Aorta (tissue), 5 donors: ENCODE measurements at regions not wholly inside any gene's neighbourhood (a gene's known extent, or its start where the extent isn't known, plus 50 kb on each side); places are given as distances from the start of the nearest gene placed in this dataset.

Source experiments
- ATAC-seq: fragments of 200-7000 bp; cut with Tn5 transposase; one replicate; pipeline ENCODE4 v1.9.1; 2022; ENCODE audit warnings: moderate library complexity; ENCODE audit not compliant: low FRiP score
- DNase-seq, 2 donors: peaks; one replicate each; pipeline ENCODE4 v3.0.0-alpha.2; 2020
- H3K27ac ChIP-seq, 2 donors: one replicate each; pipeline ENCODE4 v1.5.1; 2013; ENCODE audit warnings: low read length in 2 of 2, mild to moderate bottlenecking in 2 of 2, moderate library complexity in 2 of 2, control low read depth in 1 of 2, inconsistent platforms in 1 of 2, low read depth in 1 of 2
- H3K27me3 ChIP-seq, 2 donors: one replicate each; pipeline ENCODE4 v1.6.1; 2013; ENCODE audit warnings: control low read depth in 1 of 2, low read length in 1 of 2, mild to moderate bottlenecking in 1 of 2, moderate library complexity in 1 of 2; ENCODE audit not compliant: insufficient read depth in 2 of 2, control insufficient read depth in 1 of 2
- H3K36me3 ChIP-seq, 2 donors: one replicate each; pipeline ENCODE4 v1.6.1; 2013; ENCODE audit warnings: control low read depth in 1 of 2, low read length in 1 of 2, mild to moderate bottlenecking in 1 of 2; ENCODE audit not compliant: insufficient read depth in 2 of 2, control insufficient read depth in 1 of 2
- H3K4me1 ChIP-seq, 2 donors: one replicate each; pipeline ENCODE4 v1.6.1; 2013; ENCODE audit warnings: low read length in 2 of 2, control low read depth in 1 of 2, mild to moderate bottlenecking in 1 of 2, moderate library complexity in 1 of 2; ENCODE audit not compliant: insufficient read depth in 2 of 2, control insufficient read depth in 1 of 2
- H3K4me3 ChIP-seq, 2 donors: one replicate each; pipeline ENCODE4 v1.5.1; 2013; ENCODE audit warnings: low read length in 2 of 2, control low read depth in 1 of 2, mild to moderate bottlenecking in 1 of 2
- H3K9me3 ChIP-seq: one replicate; pipeline ENCODE4 v1.6.1; 2013; ENCODE audit warnings: mild to moderate bottlenecking, low read length; ENCODE audit not compliant: control insufficient read depth
- WGBS, 2 donors: extraction: QIAGEN DNeasy Blood & Tissue Kit; methylation state at CpG; one replicate each; pipeline ENCODE4 v1.1.7; 2013; 5-methylcytosine and 5-hydroxymethylcytosine counted together
- intact Hi-C, 2 donors: fragments of 100-400 bp; cut with DNase I; formaldehyde crosslinking; loops; one replicate each; pipeline versions ENCODE4 v1.14.2 to v1.15.0; 2022
- donor health status: healthy with polysubstance abuse.
- donor health status: Bipolar disorder and iron deficiency.
- donor health status: DM: no; HTN: no; CAD: no.
- donor health status: DM: no; HTN: no; CAD: no.
- donor health status: DM: yes; HTN: yes; CAD: no.

- Histone ChIP-seq H3K36me3 (no peaks in the 10 kb centered on the region), H3K4me3 (no peak overlapping the region), H3K9me3 (no peaks in the 10 kb centered on the region), H3K27ac (no peak overlapping the region), H3K27me3 (no peaks in the 10 kb centered on the region), H3K4me1 (no peaks in the 10 kb centered on the region)
- intact Hi-C loops: no loop called here
- ATAC-seq (no peak), DNase-seq (no peak)
Observed at GRCh38 chr1:187167555-187167954, 338.8 kb downstream of the PLA2G4A start.

GRCh38 chr1:187168297-187168696 is 339.5 kb downstream of the PLA2G4A start:
- 42 to 66% methylated on average over 2 of the region's 2 CpGs for WGBS, 2 donors
- Histone ChIP-seq H3K4me3 (no peak overlapping the region), H3K27me3 (no peaks in the 10 kb centered on the region), H3K4me1 (no peaks in the 10 kb centered on the region), H3K27ac (no peak overlapping the region), H3K9me3 (no peaks in the 10 kb centered on the region), H3K36me3 (no peaks in the 10 kb centered on the region)
- intact Hi-C loops: no loop called here
- DNase-seq: no peak
- ATAC-seq: no peak

DNA sequence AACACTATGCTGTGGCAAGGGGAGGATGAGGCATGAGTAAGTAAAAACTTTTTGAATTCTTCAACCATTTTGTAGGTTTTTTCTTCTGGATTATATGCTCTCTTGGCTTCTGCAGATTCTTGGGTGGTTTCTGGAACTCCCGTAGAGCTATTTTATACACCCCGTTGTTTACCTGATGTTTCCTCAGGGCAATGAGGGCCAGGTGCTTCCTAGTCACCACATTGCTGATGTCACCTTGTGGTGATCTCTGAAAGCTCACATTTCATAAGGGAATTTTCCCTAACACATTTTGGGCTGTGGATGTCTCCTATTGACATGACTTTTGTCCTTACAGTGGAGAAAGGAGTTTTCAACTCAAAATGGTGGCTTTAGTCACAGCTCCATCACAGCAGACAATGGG is 356.6 kb downstream of the PLA2G4A start:
- no peaks in the 10 kb centered on the region for H3K9me3 ChIP-seq
- H3K4me1 ChIP-seq: no peaks in the 10 kb centered on the region
- DNase-seq: no peak
- no peaks in the 10 kb centered on the region for H3K27me3 ChIP-seq
- H3K36me3 ChIP-seq: no peaks in the 10 kb centered on the region
- intact Hi-C loops: no loop called here
- H3K27ac ChIP-seq: no peak overlapping the region
- H3K4me3 ChIP-seq: no peak overlapping the region
- no peak for ATAC-seq
- WGBS, 2 donors: 87 to 92% methylated on average over 2 of the region's 2 CpGs

GRCh38 chr1:187197685-187198084 is 368.9 kb downstream of the PLA2G4A start:
- Histone ChIP-seq H3K4me1 (no peaks in the 10 kb centered on the region), H3K36me3 (no peaks in the 10 kb centered on the region), H3K9me3 (peaks cover 1% of the 10 kb centered on the region), H3K27ac (no peak overlapping the region), H3K4me3 (no peak overlapping the region), H3K27me3 (no peaks in the 10 kb centered on the region)
- no peak for ATAC-seq
- DNase-seq: no peak
- intact Hi-C loops: no loop called here

DNA sequence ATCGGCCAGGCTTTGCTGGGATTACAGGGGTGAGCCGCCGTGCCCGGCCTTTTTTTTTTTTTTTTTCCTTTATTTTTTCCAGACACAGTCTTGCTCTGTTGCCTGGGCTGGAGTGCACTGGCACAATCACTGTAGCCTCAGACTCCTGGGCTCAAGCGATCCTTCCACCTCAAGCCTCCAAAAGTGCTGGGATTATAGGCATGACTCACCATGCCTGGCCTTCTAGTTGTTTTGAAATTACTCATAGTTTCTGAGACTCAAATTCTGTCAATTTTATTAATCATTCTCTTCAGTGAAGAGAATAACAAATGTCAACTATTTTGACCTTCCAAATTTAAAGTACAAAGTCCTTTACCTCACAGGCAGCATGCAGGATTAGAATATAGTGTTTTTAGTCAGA is 374.5 kb downstream of the PLA2G4A start:
- no peaks in the 10 kb centered on the region for H3K27me3 ChIP-seq
- ATAC-seq: no peak
- 76 to 78% methylated on average over 5 of the region's 5 CpGs for WGBS, 2 donors
- peaks cover 1% of the 10 kb centered on the region for H3K9me3 ChIP-seq
- H3K4me3 ChIP-seq: no peak overlapping the region
- no peaks in the 10 kb centered on the region for H3K36me3 ChIP-seq
- no peak overlapping the region for H3K27ac ChIP-seq
- intact Hi-C loops: no loop called here
- no peak for DNase-seq
- no peaks in the 10 kb centered on the region for H3K4me1 ChIP-seq

GRCh38 chr1:187212377-187212776 is 383.6 kb downstream of the PLA2G4A start:
- Histone ChIP-seq H3K4me1 (no peaks in the 10 kb centered on the region), H3K4me3 (no peak overlapping the region), H3K27ac (no peak overlapping the region), H3K36me3 (no peaks in the 10 kb centered on the region), H3K9me3 (no peaks in the 10 kb centered on the region), H3K27me3 (no peaks in the 10 kb centered on the region)
- intact Hi-C loops: no loop called here
- DNase-seq: no peak
- WGBS, 2 donors: 80 to 81% methylated on average over 2 of the region's 2 CpGs
- no peak for ATAC-seq

DNA sequence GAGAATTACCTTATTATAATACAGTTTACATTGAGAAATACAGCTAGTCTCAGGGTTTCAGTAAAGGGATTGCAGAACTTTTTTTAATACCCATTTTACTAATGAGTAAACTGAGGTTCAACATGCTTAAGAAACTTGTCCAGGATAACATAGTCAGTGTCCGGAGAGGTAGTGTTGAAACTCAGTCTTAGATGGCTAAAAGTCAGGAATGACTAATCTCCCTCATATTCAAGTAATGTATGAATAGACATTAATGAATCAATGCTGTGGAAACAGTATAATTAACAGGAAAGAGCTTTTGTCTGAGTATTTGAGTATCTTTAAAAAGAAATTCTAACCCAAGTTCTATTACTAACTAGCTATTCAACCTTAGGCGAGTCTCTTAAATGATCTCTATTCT is 397.6 kb downstream of the PLA2G4A start:
- Histone ChIP-seq H3K4me3 (no peak overlapping the region), H3K27me3 (peaks cover 0 to 2% of the 10 kb centered on the region in 2 donors), H3K9me3 (no peaks in the 10 kb centered on the region), H3K4me1 (no peaks in the 10 kb centered on the region), H3K36me3 (no peaks in the 10 kb centered on the region), H3K27ac (no peak overlapping the region)
- ATAC-seq (no peak), DNase-seq (no peak)
- 60 to 86% methylated on average over 2 of the region's 2 CpGs for WGBS, 2 donors
- intact Hi-C loops: no loop called here

DNA sequence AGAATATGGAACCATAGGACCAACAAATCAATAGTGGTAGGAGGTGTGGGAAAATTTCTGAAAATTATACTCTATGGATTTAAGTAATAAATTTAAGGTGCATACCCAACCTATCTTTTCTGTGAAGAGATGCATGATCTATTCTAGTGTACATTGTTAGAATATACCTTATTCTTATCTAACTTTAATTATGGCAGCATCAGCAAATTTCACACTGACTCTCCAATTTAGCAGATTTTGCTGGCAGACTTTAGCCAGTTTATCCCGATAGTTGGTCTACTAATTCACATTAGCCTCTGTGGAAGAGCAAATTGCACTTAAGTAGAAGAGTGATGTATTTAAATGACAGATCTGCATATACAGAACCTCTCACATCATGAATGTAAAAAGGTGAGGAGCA is 400.0 kb downstream of the PLA2G4A start:
- no peaks in the 10 kb centered on the region for H3K9me3 ChIP-seq
- no peak overlapping the region for H3K4me3 ChIP-seq
- DNase-seq (no peak), ATAC-seq (no peak)
- no peaks in the 10 kb centered on the region for H3K27me3 ChIP-seq
- no peaks in the 10 kb centered on the region for H3K4me1 ChIP-seq
- intact Hi-C loops: no loop called here
- WGBS, 2 donors: 88 to 91% methylated on average over 1 of the region's 1 CpG
- no peak overlapping the region for H3K27ac ChIP-seq
- no peaks in the 10 kb centered on the region for H3K36me3 ChIP-seq

- ATAC-seq: no peak
- intact Hi-C loops: no loop called here
- H3K4me3 ChIP-seq: no peak overlapping the region
Observed at GRCh38 chr1:187229496-187229895, 400.7 kb downstream of the PLA2G4A start.

DNA sequence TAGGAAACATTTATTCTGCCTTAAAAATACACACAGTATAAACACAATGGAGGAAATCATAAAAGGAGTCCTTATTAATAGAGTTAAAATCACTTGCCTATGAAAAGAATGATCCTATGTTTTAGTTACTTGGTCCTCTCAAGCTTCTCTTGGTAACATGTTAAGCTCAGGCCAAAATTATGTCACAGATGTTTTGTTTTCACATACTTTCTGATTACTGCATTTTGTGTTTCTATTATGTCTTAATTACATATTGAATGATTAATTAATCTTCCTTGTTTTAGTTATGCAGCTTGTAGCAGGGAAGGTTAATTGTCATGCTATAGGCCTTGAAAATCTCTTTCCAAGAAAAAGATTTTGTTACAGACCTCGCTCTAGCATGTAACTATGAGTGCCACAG is 406.0 kb downstream of the PLA2G4A start:
- WGBS, 2 donors: 26 to 32% methylated on average over 1 of the region's 1 CpG
- Histone ChIP-seq H3K36me3 (no peaks in the 10 kb centered on the region), H3K27ac (no peak overlapping the region), H3K9me3 (no peaks in the 10 kb centered on the region), H3K27me3 (no peaks in the 10 kb centered on the region), H3K4me3 (no peak overlapping the region), H3K4me1 (no peaks in the 10 kb centered on the region)
- ATAC-seq (no peak), DNase-seq (no peak)
- intact Hi-C loops: no loop called here

More at GRCh38 chr1:187229496-187229895, 400.7 kb downstream of the PLA2G4A start:
- Histone ChIP-seq H3K36me3 (no peaks in the 10 kb centered on the region), H3K4me1 (no peaks in the 10 kb centered on the region), H3K27ac (no peak overlapping the region), H3K9me3 (no peaks in the 10 kb centered on the region), H3K27me3 (no peaks in the 10 kb centered on the region)
- no peak for DNase-seq
